GM19397 (cell line): ENCODE measurements at regions not wholly inside any gene's neighbourhood (a gene's known extent, or its start where the extent isn't known, plus 50 kb on each side); places are given as distances from the start of the nearest gene placed in this dataset.
"Not testable (repeated sequence)": the region's sequence is repeated elsewhere in the genome, so short reads cannot be mapped to it uniquely, and the experiment has no call there.

Experiments used
- ATAC-seq: cut with Tn5 transposase; IDR thresholded peaks from one replicate; pipeline ENCODE4 v1.9.1; 2021; ENCODE audit warnings: mild to moderate bottlenecking, moderate library complexity; ENCODE audit not compliant: unreplicated experiment

DNA sequence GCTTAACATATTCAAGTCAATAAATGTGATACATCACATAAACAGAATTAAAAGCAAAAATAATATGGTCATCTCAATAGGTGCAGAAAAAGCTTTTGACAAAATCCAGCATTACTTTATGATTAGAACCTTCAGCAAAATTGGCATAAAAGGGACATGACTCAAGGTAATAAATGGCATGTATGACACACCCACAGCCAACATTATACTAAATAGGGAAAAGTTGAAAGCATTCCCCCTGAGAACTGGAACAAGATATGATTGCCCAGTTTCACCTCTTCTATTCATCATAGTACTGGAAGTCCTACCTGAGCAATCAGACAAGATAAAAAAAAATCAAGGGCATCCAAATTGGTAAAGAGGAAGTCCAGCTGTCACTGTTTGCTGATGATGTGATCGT is 594.7 kb downstream of the DIPK2A start:
- no peak for ATAC-seq

- no peak for ATAC-seq
Observed at GRCh38 chr3:144569651-144570050, 598.0 kb downstream of the DIPK2A start.

GRCh38 chr3:144583871-144584270 is 612.2 kb downstream of the DIPK2A start:
- no peak for ATAC-seq

- ATAC-seq: no peak
Observed at GRCh38 chr3:144585408-144585807, 613.8 kb downstream of the DIPK2A start.

DNA sequence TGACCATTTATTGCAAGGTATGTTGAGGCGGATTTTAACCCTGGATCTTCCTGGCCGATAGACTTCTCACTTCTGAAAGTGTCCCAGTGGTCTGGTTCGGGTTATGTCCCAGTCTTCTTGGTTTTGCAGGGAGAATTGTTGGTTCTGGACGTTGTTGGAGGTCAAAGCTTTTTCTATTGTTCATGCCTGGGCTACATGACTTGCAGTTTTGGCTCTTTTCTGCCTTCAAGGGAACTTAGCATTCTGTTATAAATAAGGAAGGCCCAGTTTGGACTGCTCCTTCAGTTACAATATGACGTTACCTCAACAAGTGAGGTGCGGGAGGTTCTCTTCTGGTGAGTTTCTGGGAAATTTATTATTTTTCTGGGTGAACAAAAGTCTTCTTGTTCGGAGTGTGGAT is 614.3 kb downstream of the DIPK2A start:
- no peak for ATAC-seq

- no peak for ATAC-seq
Observed at GRCh38 chr3:144586382-144586781, 614.8 kb downstream of the DIPK2A start.

DNA sequence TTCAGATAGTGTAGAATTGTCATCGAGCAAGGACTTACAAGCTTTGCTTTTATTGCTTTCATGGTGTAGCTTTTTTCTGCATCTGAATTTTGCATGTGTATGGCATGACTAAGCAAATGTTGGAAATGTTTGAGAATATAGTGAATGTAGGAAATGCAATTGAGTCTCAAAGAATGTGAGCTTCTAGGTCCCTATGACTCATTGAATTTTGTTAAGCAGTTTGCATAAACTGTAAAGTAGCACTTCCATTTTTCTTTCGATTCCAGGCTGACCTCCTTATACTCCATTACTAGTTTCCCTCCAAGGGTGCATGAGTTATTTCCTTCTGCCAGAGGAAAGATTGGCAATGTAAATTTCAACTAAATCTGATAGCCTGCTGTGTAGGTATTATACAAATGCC is 619.2 kb downstream of the DIPK2A start:
- no peak for ATAC-seq

GRCh38 chr3:144593881-144594280 is 622.3 kb downstream of the DIPK2A start:
- no peak for ATAC-seq

GRCh38 chr3:144620236-144620635 is 648.6 kb downstream of the DIPK2A start:
- ATAC-seq: not testable (repeated sequence)

DNA sequence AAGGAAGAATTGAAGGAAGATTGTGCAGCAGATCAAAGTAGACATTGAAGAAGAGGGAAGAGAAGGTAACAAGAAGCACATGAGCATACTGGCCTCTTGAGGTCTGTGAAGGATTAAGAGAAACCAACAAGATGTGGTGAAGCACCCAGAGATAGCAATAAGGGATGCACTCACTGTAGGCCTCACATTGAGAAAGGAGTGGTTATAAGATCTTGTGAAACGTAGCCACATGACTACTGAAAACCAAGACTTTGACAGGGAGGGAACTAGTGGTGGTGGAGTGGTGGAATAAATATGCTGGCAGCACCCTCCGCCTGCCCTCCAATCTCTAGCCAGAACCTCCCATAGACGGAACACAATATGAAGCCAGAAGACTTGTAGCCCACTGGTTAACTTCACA is 651.2 kb downstream of the DIPK2A start:
- ATAC-seq: no peak

DNA sequence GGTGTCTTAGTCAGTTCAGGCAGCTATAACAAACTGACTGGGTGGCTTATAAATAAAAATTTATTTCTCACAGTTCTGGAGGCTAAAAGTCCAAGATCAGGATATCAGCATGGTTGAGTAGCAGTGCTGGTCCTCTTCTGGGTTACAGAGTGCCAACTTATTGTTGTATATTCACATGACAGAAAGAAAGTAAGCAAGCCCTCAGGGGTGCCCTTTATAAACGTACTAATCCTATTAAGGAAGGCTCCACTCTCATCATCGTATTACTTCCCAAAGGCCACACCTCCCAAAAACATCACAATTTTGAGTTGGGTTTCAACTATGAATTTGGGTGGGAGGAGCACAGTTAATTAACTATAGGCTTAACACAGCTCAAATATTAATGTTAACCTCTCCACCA is 653.0 kb downstream of the DIPK2A start:
- no peak for ATAC-seq

DNA sequence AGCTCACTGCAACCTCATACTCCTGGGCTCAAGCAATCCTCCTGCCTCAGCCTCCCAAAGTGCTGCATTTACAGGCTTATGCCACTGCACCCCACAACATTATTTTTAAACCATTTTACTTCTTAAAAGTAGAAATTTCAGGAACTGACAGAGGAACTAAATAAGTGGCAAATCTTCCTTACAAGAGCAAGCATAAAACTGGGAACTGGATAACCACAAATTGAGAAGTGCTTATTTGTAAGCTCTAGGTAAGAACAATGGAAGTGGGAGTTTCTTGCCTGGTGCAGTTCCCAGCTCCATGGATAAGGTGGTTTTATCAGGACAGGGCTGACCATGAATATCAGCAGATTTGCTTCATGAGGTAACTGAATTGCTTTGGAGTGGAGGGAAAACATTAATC is 655.2 kb downstream of the DIPK2A start:
- no peak for ATAC-seq

DNA sequence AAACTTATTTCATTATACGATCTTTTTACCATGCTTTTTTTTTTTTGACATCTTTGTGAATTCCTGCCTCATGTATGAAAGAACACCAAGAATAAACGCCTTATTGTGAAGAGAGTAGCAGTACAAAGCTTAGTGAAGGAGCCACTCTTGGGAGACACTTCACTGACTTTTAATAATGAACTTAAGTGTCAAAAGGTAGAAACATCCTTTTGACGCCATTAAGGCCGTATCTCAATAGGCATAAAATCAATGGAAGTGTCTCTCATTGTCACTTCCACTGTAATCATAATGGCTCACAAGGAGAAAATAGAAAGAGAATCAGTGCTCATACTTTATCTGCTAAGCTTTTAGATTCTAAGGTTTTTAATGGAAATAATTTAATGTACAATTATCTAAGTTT is 657.8 kb downstream of the DIPK2A start:
- no peak for ATAC-seq

DNA sequence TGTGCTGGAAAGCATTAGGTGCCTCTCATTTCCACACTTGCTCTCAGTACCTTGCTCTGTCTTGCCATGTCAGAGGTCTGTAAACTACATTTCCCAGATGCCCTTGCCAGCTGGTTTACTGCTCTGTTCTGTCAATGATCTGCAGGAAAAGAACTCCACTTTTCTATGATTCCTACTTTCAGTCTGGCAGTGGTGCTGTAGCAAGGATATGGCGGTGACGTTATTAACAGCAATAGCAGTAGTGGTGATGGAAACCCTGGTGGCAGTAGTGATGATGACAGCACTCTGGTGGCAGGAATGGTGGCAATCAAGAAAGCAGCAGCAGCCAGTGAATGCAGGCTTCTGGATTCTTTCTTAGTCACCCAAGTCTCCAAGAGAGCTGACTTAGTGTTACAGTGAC is 665.2 kb downstream of the DIPK2A start:
- no peak for ATAC-seq

GRCh38 chr3:144638009-144638408 is 666.4 kb downstream of the DIPK2A start:
- ATAC-seq: no peak

GRCh38 chr3:144643771-144644198 is 672.2 kb downstream of the DIPK2A start:
- ATAC-seq: no peak

GRCh38 chr3:144645300-144645699 is 673.7 kb downstream of the DIPK2A start:
- ATAC-seq: no peak

DNA sequence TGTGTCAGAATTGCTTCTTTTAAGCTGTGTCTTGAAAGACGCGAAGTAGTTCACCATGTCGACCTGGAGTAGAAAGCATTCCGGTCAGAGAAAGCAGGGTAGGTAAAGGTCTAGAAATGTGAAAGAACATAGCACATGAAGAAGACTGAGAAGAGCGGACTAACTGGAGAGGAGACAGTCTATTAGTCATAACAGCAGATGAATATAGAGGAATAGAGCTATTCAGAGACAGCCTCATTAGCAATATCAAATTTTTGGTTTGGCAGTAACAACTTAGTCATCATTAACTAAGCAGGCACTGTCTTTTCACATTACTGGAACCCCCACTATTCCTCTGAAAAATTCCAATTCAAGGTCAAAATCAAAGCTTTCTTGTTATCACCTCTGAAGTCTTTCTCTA is 678.8 kb downstream of the DIPK2A start:
- ATAC-seq: no peak

DNA sequence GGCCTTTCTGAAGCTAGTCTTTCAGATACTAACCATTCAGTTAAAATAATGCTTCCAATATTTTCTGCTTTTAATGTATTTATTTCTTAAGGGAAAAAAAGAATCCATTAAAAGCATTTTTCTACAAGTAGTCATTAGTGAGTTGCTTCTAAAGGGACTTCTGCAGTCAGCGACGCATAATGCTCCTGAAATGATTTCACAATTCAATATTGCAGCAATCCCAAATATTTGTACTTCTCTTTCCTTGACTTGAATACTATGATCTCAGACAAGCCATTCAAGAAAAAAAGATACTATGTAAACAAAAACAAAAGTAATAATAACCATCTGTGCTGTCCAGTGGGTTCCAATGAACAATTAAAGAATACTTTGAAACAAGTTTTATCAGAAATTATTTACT is 681.0 kb downstream of the DIPK2A start:
- ATAC-seq: no peak

DNA sequence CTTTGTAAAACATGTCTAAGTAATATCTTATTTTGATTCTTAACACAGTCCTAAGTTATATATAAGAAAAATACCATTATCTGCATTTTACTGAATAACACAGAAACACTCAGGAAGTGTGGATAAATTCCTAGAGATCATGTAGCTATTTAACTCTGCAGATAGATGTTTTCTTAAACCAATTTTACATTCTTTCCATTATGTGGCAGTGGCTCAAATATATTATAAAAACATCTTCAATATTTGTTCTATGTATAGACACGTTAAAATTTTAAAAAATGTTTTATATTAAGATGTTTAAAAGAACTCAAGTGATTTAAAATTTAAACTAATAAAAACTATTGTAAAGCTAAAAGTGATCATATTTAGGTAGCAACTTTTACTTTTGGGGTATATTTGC is 683.8 kb downstream of the DIPK2A start:
- ATAC-seq: no peak

DNA sequence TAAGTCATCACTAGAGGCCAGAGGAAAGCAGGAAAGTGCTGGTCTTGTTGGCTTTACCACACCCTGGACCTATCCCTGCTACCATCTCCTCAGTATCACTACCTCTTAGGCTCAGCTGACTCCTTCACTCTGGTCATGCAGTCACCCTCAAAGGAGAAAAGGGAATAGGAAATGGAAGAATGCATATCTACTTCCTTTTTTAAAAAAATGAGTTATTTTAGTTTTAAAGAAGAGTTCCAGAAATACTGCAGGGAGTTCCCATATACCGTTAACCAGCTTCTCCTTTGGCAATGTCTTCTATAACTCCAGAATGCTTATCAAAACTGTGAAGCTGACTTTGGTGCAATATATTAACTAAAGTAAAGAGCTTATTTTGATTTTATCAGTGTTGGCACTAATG is 688.6 kb downstream of the DIPK2A start:
- no peak for ATAC-seq

- no peak for ATAC-seq
Observed at GRCh38 chr3:144662729-144663128, 691.1 kb downstream of the DIPK2A start.

GRCh38 chr3:144663456-144664436 is 692.1 kb downstream of the DIPK2A start:
- ATAC-seq: no peak
